ENCODE measurements at regions not wholly inside any gene's neighbourhood (a gene's known extent, or its start where the extent isn't known, plus 50 kb on each side); places are given as distances from the start of the nearest gene placed in this dataset.

DNA sequence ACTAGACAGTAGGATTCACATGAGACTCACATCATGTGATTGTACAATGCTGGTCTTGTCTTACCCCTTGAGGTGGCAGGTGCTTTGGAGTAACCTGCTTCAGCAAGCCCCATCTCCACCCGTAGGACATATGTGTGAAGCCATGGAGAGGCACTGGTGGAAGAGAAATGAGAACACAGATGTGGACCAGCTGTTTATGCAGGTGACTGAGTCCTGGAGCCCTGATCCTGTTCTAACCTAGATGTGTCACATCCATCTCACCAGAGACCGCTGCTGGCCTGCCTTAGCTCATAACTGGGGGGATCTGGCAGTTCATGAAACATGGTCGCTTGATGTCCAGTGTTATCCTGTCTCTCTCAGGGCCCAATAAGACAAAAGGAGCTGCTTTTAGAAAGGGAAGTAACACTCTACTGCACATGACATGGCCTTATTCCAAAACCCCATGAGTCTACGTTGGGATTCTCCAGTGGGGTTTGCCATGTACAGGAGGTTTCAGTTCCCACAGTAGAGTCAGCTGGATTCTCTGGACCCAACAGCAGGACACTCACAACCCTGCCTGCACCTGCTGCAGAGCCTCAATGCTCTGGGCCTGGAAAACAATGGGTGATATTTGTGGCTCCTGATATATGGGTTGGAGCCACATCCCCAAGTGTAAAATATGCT, 62.0 kb downstream of the GGTLC2 start:
- no peaks in the 10 kb centered on the region for H3K36me3 ChIP-seq
- ATAC-seq, result no peak
- 35 to 83% methylated on average over 1 to 4 of the region's 4 CpGs for WGBS, 2 donors (ENCODE audit: low coverage in 1 of 2)

DNA sequence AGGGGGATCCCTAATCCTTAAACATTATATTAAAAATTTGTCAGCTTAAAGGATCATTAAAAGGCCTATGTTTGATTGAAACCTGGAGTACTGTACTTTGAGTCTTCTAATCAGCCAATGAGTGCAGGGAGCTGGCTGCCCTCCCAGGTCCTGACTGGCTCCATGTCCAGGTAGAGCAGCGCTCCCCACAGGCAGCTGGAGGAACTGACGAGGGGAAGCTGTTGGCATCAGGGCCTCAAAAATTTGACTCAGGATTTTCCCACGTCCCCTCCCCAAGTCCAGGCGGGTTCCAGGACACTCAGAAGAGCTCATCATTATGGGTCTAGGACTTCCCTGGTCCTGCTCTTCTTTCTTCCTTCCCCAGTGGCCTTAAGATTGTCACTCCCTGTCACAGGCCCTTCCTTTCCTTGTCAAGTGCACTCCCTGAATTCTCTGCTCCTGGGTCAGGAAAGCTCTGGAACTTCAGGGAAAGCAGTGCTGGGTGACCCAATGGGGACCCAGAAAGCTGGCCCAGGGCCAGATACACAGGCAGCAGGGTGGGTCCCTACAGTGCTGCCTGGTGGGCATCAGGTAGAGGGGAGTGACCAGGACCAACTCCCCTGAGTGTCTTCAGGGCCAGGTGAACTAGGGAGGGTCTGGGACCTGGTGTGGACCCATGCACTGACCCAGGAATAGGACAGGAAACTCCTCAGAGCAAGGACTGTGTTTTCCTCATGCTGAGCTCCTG, 65.5 kb downstream of the GGTLC2 start:
- H3K36me3 ChIP-seq, result no peaks in the 10 kb centered on the region
- H3K4me3 ChIP-seq, result no peak overlapping the region
- peaks cover 16% of the 10 kb centered on the region for H3K27me3 ChIP-seq
- no peak for TF ChIP-seq POLR2A (IDR thresholded peaks at IDR 0.05)
- no peaks in the 10 kb centered on the region for H3K9me3 ChIP-seq
- H3K4me1 ChIP-seq, result no peaks in the 10 kb centered on the region
- no peak overlapping the region for H3K27ac ChIP-seq
- 69 to 80% methylated on average over 1 to 4 of the region's 4 CpGs for WGBS, 2 donors (ENCODE audit: low coverage in 1 of 2)
- ATAC-seq, result no peak

More for the DNA sequence above, 62.0 kb downstream of the GGTLC2 start:
- peaks cover 10% of the 10 kb centered on the region for H3K27me3 ChIP-seq
- TF ChIP-seq, protein P1, sequence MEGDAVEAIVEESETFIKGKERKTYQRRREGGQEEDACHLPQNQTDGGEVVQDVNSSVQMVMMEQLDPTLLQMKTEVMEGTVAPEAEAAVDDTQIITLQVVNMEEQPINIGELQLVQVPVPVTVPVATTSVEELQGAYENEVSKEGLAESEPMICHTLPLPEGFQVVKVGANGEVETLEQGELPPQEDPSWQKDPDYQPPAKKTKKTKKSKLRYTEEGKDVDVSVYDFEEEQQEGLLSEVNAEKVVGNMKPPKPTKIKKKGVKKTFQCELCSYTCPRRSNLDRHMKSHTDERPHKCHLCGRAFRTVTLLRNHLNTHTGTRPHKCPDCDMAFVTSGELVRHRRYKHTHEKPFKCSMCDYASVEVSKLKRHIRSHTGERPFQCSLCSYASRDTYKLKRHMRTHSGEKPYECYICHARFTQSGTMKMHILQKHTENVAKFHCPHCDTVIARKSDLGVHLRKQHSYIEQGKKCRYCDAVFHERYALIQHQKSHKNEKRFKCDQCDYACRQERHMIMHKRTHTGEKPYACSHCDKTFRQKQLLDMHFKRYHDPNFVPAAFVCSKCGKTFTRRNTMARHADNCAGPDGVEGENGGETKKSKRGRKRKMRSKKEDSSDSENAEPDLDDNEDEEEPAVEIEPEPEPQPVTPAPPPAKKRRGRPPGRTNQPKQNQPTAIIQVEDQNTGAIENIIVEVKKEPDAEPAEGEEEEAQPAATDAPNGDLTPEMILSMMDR (IDR thresholded peaks at IDR 0.05), result no peak
- TF ChIP-seq POLR2AphosphoS5 (IDR thresholded peaks at IDR 0.05) (no peak), EP300 (IDR thresholded peaks at IDR 0.05) (no peak), POLR2A (IDR thresholded peaks at IDR 0.05) (no peak)
- no peak overlapping the region for H3K27ac ChIP-seq
- H3K9me3 ChIP-seq, result no peaks in the 10 kb centered on the region
- no peaks in the 10 kb centered on the region for H3K4me1 ChIP-seq
- no peak overlapping the region for H3K4me3 ChIP-seq

DNA sequence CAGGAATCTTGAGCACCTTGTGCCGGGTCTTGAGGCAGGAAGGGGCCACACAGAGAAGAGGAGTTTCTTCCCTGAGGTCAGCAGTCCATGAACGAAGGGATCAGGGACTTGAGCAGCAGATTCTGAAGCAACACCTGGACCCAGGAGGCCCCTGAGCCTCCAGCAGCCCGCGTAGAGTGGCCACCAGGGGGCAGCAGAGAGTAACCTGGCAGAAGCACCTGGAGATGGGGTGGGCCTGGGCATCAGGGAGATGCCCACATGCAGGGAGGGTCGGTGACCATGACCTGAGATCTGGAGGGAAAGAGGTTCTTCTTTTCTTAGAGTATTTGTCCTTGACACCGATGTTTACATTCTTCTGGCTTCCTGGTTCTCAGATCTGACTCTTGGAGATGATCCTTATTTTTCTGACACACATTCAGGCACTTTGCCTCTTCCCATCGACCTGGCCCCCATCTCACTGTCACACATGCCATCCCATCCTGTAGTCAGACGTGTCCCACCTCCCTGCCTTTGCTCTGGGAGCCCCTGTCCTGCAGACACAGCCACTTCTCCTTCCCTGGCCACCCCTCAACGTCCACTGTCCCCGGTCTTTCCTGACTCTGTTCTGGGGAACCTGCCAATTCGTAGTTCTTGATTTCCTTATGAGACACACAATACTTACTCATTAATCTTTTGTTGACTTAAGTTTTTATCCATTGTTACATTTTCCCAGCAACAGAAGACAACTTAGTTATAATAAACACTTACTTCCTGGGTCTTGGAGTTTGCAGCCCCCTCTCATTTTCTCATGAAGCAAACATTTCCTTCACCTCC, 66.5 kb downstream of the GGTLC2 start:
- TF ChIP-seq, protein P1 (IDR thresholded peaks at IDR 0.05), result peak; percentile 58 to 89 (median 74)
- TF ChIP-seq POLR2AphosphoS5 (IDR thresholded peaks at IDR 0.05) (no peak), EP300 (IDR thresholded peaks at IDR 0.05) (no peak), POLR2A (IDR thresholded peaks at IDR 0.05) (no peak)
- Histone ChIP-seq H3K27ac (no peak overlapping the region), H3K4me1 (no peaks in the 10 kb centered on the region), H3K36me3 (no peaks in the 10 kb centered on the region), H3K27me3 (peaks cover 24% of the 10 kb centered on the region), H3K9me3 (no peaks in the 10 kb centered on the region), H3K4me3 (no peak overlapping the region)
- ATAC-seq, result no peak
- WGBS, 2 donors (ENCODE audit: low coverage in 1 of 2), result 18 to 29% methylated on average over 6 to 11 of the region's 11 CpGs

DNA sequence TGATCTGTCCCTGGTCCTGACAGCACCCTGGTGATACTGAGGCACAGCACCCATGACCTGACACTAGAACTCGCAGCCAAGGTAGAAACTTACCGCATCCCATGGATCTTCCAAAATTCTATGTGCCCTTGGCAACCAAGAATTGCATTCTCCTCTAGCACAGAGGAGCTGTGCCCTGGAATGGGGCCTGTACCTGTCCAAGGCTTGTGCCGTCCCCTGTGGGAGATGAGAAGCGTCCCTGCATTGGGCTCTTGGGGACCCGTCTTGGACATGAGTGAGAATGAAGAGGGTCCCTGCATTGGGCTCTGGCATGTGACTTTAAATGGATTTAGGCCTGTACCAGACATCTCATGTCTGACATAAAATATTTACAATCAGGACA, 67.1 kb downstream of the GGTLC2 start:
- Histone ChIP-seq H3K27ac (no peak overlapping the region), H3K27me3 (peaks cover 28% of the 10 kb centered on the region), H3K9me3 (no peaks in the 10 kb centered on the region), H3K4me1 (no peaks in the 10 kb centered on the region), H3K4me3 (no peak overlapping the region), H3K36me3 (no peaks in the 10 kb centered on the region)
- WGBS, 2 donors (ENCODE audit: low coverage in 1 of 2), result 86% methylated on average over 2 of the region's 5 CpGs; no CpG with 5 or more reads in 1 of the 2 donors
- TF ChIP-seq, protein P1 (IDR thresholded peaks at IDR 0.05), result no peak
- no peak for TF ChIP-seq EP300 (IDR thresholded peaks at IDR 0.05)
- no peak for TF ChIP-seq POLR2AphosphoS5 (IDR thresholded peaks at IDR 0.05)
- TF ChIP-seq POLR2A (IDR thresholded peaks at IDR 0.05), result no peak
- ATAC-seq, result no peak

DNA sequence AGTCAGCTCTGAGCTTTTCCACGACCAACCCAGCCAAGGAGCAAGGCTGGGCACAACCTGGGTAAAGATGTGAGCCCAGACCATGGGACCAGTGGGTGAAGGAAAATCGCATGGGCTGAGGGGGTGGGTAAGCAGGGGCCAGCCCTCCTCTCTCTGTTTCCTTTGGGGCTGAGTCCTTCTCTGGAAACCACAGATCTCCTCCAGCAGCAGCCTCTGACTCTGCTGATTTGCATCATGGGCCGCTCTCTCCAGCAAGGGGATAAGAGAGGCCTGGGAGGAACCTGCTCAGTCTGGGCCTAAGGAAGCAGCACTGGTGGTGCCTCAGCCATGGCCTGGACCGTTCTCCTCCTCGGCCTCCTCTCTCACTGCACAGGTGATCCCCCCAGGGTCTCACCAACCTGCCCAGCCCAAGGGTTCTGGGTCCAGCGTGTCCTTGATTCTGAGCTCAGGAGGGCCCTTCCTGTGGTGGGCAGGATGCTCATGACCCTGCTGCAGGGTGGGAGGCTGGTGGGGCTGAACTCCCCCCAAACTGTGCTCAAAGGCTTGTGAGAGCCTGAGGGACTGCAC, 67.8 kb downstream of the GGTLC2 start:
- 78% methylated on average over 2 of the region's 6 CpGs; no CpG with 5 or more reads in 1 of the 2 donors for whole genome bisulfite sequencing, 2 donors (ENCODE audit: low coverage in 1 of 2)
- no peaks in the 10 kb centered on the region for H3K9me3 ChIP-seq
- peaks cover 28% of the 10 kb centered on the region for H3K27me3 ChIP-seq
- no peak overlapping the region for H3K27ac ChIP-seq
- no peaks in the 10 kb centered on the region for H3K36me3 ChIP-seq
- no peaks in the 10 kb centered on the region for H3K4me1 ChIP-seq
- TF ChIP-seq POLR2A (IDR thresholded peaks at IDR 0.05) (no peak), EP300 (IDR thresholded peaks at IDR 0.05) (no peak), POLR2AphosphoS5 (IDR thresholded peaks at IDR 0.05) (no peak)
- TF ChIP-seq, protein P1 (IDR thresholded peaks at IDR 0.05), result no peak
- no peak for ATAC-seq
- H3K4me3 ChIP-seq, result no peak overlapping the region

All from gastroesophageal sphincter (tissue), 4 donors.